ENCODE measurements at regions not wholly inside any gene's neighbourhood (a gene's known extent, or its start where the extent isn't known, plus 50 kb on each side); places are given as distances from the start of the nearest gene placed in this dataset.

- no peak for DNase-seq
- intact Hi-C loops (cut with DNase I; ENCODE audit: low total_unique reads), result no loop called here
- Histone ChIP-seq H3K4me3 (no peak overlapping the region), H3K9me3 (no peaks in the 10 kb centered on the region), H3K36me3 (no peaks in the 10 kb centered on the region), H3K27ac (no peak overlapping the region), H3K27me3 (no peaks in the 10 kb centered on the region), H3K4me1 (no peaks in the 10 kb centered on the region)
- TF ChIP-seq POLR2A (IDR thresholded peaks at IDR 0.05) (no peak), CTCF (IDR thresholded peaks at IDR 0.05) (no peak)
These were observed 79.9 kb upstream of the SEPTIN5 start for GRCh38 chr22:19634226-19634975.

- intact Hi-C loops (cut with DNase I; ENCODE audit: low total_unique reads), result no loop called here
- H3K27ac ChIP-seq, result no peak overlapping the region
- no peak for DNase-seq
- H3K27me3 ChIP-seq, result no peaks in the 10 kb centered on the region
- no peaks in the 10 kb centered on the region for H3K36me3 ChIP-seq
- TF ChIP-seq POLR2A (IDR thresholded peaks at IDR 0.05) (no peak), CTCF (IDR thresholded peaks at IDR 0.05) (no peak)
- H3K9me3 ChIP-seq, result no peaks in the 10 kb centered on the region
- no peaks in the 10 kb centered on the region for H3K4me1 ChIP-seq
- H3K4me3 ChIP-seq, result no peak overlapping the region
These were observed 78.7 kb upstream of the SEPTIN5 start for GRCh38 chr22:19635644-19636043.

- H3K4me1 ChIP-seq, result no peaks in the 10 kb centered on the region
- TF ChIP-seq POLR2A (IDR thresholded peaks at IDR 0.05) (no peak), CTCF (IDR thresholded peaks at IDR 0.05) (no peak)
- intact Hi-C loops (cut with DNase I; ENCODE audit: low total_unique reads), result no loop called here
- no peak overlapping the region for H3K4me3 ChIP-seq
- no peaks in the 10 kb centered on the region for H3K36me3 ChIP-seq
- H3K9me3 ChIP-seq, result no peaks in the 10 kb centered on the region
- H3K27ac ChIP-seq, result no peak overlapping the region
- no peaks in the 10 kb centered on the region for H3K27me3 ChIP-seq
- no peak for DNase-seq
These were observed 77.5 kb upstream of the SEPTIN5 start for GRCh38 chr22:19636696-19637407.

- no peak overlapping the region for H3K4me3 ChIP-seq
- H3K36me3 ChIP-seq, result no peaks in the 10 kb centered on the region
- intact Hi-C loops (cut with DNase I; ENCODE audit: low total_unique reads), result no loop called here
- no peaks in the 10 kb centered on the region for H3K9me3 ChIP-seq
- DNase-seq, result no peak
- H3K4me1 ChIP-seq, result no peaks in the 10 kb centered on the region
- no peak overlapping the region for H3K27ac ChIP-seq
- TF ChIP-seq POLR2A (IDR thresholded peaks at IDR 0.05), result no peak
- no peak for TF ChIP-seq CTCF (IDR thresholded peaks at IDR 0.05)
- H3K27me3 ChIP-seq, result no peaks in the 10 kb centered on the region
These were observed 76.7 kb upstream of the SEPTIN5 start for GRCh38 chr22:19637408-19638281.
